Heart right ventricle (tissue), 16 donors: ENCODE measurements at regions not wholly inside any gene's neighbourhood (a gene's known extent, or its start where the extent isn't known, plus 50 kb on each side); places are given as distances from the start of the nearest gene placed in this dataset.

Experiments
- ATAC-seq, 8 donors: fragments of 200-7000 bp; cut with Tn5 transposase; one replicate each; pipeline ENCODE4 v1.9.1; 2020; ENCODE audit warnings: mild to moderate bottlenecking in 8 of 8, moderate library complexity in 8 of 8, moderate number of reproducible peaks in 1 of 8
- DNase-seq, 2 donors: peaks; one replicate each; pipeline ENCODE4 v3.0.0-alpha.2; 2020
- H3K27ac ChIP-seq, 10 donors: fragments of 200-600 bp; sonication (generic) in 2 of 10; one replicate each; pipeline versions ENCODE4 v1.5.0 to v1.8.0; 2020 to 2022; ENCODE audit warnings: mild to moderate bottlenecking in 3 of 10
- H3K27me3 ChIP-seq, 7 donors: fragments of 200-600 bp; one replicate each; pipeline ENCODE4 v1.8.0; 2021 to 2022; ENCODE audit warnings: mild to moderate bottlenecking in 2 of 7
- H3K36me3 ChIP-seq, 9 donors: fragments of 200-600 bp; sonication (generic) in 1 of 9; one replicate each; pipeline versions ENCODE4 v1.5.0 to v1.8.0; 2020 to 2022; ENCODE audit warnings: mild to moderate bottlenecking in 2 of 9
- H3K4me1 ChIP-seq, 9 donors: fragments of 200-600 bp; sonication (generic) in 1 of 9; one replicate each; pipeline versions ENCODE4 v1.5.0 to v1.8.0; 2020 to 2022; ENCODE audit warnings: mild to moderate bottlenecking in 4 of 9
- H3K4me3 ChIP-seq, 10 donors: fragments of 200-600 bp; sonication (generic) in 2 of 10; one replicate each; pipeline versions ENCODE4 v1.5.0 to v1.8.0; 2020 to 2022; ENCODE audit warnings: mild to moderate bottlenecking in 7 of 10, moderate library complexity in 2 of 10
- H3K9me3 ChIP-seq, 11 donors: fragments of 200-600 bp in 10 of 11; sonication (generic) in 2 of 11; one replicate each; pipeline versions ENCODE4 v1.5.0 to v1.8.0; 2013 to 2022; ENCODE audit warnings: mild to moderate bottlenecking in 2 of 11, control low read depth in 1 of 11, moderate library complexity in 1 of 11
- CTCF ChIP-seq, 9 donors: fragments of 200-600 bp; sonication (generic) in 2 of 9; IDR thresholded peaks; one replicate each; pipeline versions ENCODE4 v1.5.0 to v1.8.0; 2021 to 2022; ENCODE audit warnings: antibody characterized with exemption in 9 of 9, mild to moderate bottlenecking in 5 of 9, moderate library complexity in 1 of 9
- WGBS, 2 donors: extraction: QIAGEN DNeasy Blood & Tissue Kit; methylation state at CpG; one replicate each; pipeline ENCODE4 v1.1.7; 2013; ENCODE audit warnings: inconsistent platforms in 1 of 2; 5-methylcytosine and 5-hydroxymethylcytosine counted together
- intact Hi-C, 10 donors: fragments of 100-400 bp; cut with DNase I; formaldehyde crosslinking; loops; one replicate each; pipeline versions ENCODE4 v1.11.1 to v1.14.2; 2022
- donor health status: Arrhythmogenic right ventricular cardiomyopathy.
- donor health status: ischemic (EF 13 %, LVEDD 7.1; RV severe dilation, severe dysfunction).
- donor health status: healthy with polysubstance abuse.
- donor health status: DM: no; HTN: yes; CAD: no.
- donor health status: DM: no; HTN: no; CAD: no.
- donor health status: ischemic (EF 25% LVEDD 6.9; RV normal size, moderate dysfunction).
- donor health status: ischemic (EF 25% LVEDD 5.7; RV mildly dilated, moderate dysfunction).
- donor health status: healthy.
- donor health status: DM: yes; HTN: yes; CAD: no.
- donor health status: Ischemic cardiomyopathy.
- donor health status: ischemic (EF 35%, LVEDD 5.7; RV mildly dilated, moderate dysfunction).
- donor health status: nonischemic (EF 11% LVEDD 7.7; RV severe dilation, severe dysfunction).
- donor health status: DM: yes; HTN: yes; CAD: no.
- donor health status: PGD.
- donor health status: ischemic (EF 29% LVEDD 5.4; RV normal size, mild dysfunction).
- donor health status: nonischemic (EF 23%, LVEDD 6.1; RV moderate dilation, normal function).

- WGBS, 2 donors: 75 to 86% methylated on average over 1 of the region's 1 CpG
- ATAC-seq: no peak
- no peak for DNase-seq
These were observed 647.5 kb downstream of the C12orf50 start for GRCh38 chr12:87381742-87382141.

DNA sequence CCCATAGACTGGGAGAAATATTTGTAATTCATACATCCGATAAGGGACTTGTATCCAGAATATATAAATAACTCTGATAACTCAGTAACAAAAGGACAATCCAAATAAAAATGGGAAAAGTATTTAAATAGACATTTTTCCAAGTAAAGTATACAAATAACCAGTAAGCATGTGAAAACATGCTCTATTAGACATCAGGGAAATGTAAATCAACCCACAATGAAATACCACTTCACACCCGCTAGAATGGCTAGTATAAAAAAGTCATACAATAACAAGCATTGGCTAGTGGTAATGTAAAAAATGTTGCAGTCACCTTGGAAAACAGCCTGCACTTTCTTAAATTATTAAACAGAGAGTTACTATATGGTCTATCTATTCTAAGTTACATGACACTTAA lies 650.7 kb downstream of the C12orf50 start:
- Histone ChIP-seq H3K27ac (no peak overlapping the region), H3K36me3 (no peaks in the 10 kb centered on the region), H3K9me3 (peaks cover 0 to 13% (median 0%) of the 10 kb centered on the region in 11 donors), H3K4me1 (no peaks in the 10 kb centered on the region), H3K27me3 (no peaks in the 10 kb centered on the region), H3K4me3 (no peak overlapping the region)
- 76 to 81% methylated on average over 2 of the region's 2 CpGs for WGBS, 2 donors
- DNase-seq (no peak), ATAC-seq (no peak)
- intact Hi-C loops: no loop called here
- TF ChIP-seq CTCF (IDR thresholded peaks at IDR 0.05): no peak

More at GRCh38 chr12:87381742-87382141, 647.5 kb downstream of the C12orf50 start:
- no peak for TF ChIP-seq CTCF (IDR thresholded peaks at IDR 0.05)
- no peaks in the 10 kb centered on the region for H3K36me3 ChIP-seq
- intact Hi-C loops: no loop called here
- no peak overlapping the region for H3K27ac ChIP-seq
- H3K27me3 ChIP-seq: no peaks in the 10 kb centered on the region
- H3K4me1 ChIP-seq: no peaks in the 10 kb centered on the region
- no peak overlapping the region for H3K4me3 ChIP-seq
- H3K9me3 ChIP-seq: no peaks in the 10 kb centered on the region

- DNase-seq (no peak), ATAC-seq (no peak)
- no peaks in the 10 kb centered on the region for H3K4me1 ChIP-seq
- no peak overlapping the region for H3K27ac ChIP-seq
- WGBS, 2 donors: 67 to 81% methylated on average over 2 of the region's 2 CpGs
- no peak for TF ChIP-seq CTCF (IDR thresholded peaks at IDR 0.05)
- peaks cover 0 to 13% (median 0%) of the 10 kb centered on the region in 11 donors for H3K9me3 ChIP-seq
- H3K36me3 ChIP-seq: no peaks in the 10 kb centered on the region
- no peak overlapping the region for H3K4me3 ChIP-seq
- no peaks in the 10 kb centered on the region for H3K27me3 ChIP-seq
- intact Hi-C loops: no loop called here
These were observed 652.5 kb downstream of the C12orf50 start for GRCh38 chr12:87376722-87377121.

- no peaks in the 10 kb centered on the region for H3K27me3 ChIP-seq
- intact Hi-C loops: no loop called here
- no peaks in the 10 kb centered on the region for H3K4me1 ChIP-seq
- H3K4me3 ChIP-seq: no peak overlapping the region
- no peak for TF ChIP-seq CTCF (IDR thresholded peaks at IDR 0.05)
- no peak for DNase-seq
- H3K27ac ChIP-seq: no peak overlapping the region
- no peak for ATAC-seq
- H3K9me3 ChIP-seq: peaks cover 0 to 6% (median 0%) of the 10 kb centered on the region in 11 donors
- H3K36me3 ChIP-seq: no peaks in the 10 kb centered on the region
- 27 to 36% methylated on average over 2 of the region's 2 CpGs for WGBS, 2 donors
These were observed 660.0 kb downstream of the C12orf50 start for GRCh38 chr12:87369161-87369560.
